NCI-H146 treated with DMSO at 0.1 percent for 48 hours (cell line): ENCODE measurements at regions not wholly inside any gene's neighbourhood (a gene's known extent, or its start where the extent isn't known, plus 50 kb on each side); places are given as distances from the start of the nearest gene placed in this dataset.

ENCODE experiments used
- DNase-seq: peaks from one replicate; lab custom pipeline; 2025; ENCODE audit not compliant: unreplicated experiment; lab: John Stamatoyannopoulos, UW

- DNase-seq, result no peak
These were observed 69.0 kb upstream of the IL6 start for GRCh38 chr7:22658031-22658430.

GRCh38 chr7:22657479-22657878, 69.5 kb upstream of the IL6 start:
- DNase-seq, result no peak

- no peak for DNase-seq
These were observed 71.2 kb upstream of the IL6 start for GRCh38 chr7:22655781-22656180.

- DNase-seq, result no peak
These were observed 72.2 kb upstream of the IL6 start for GRCh38 chr7:22654831-22655230.

GRCh38 chr7:22653951-22654350, 73.0 kb upstream of the IL6 start:
- DNase-seq, result peak; percentile 93

- no peak for DNase-seq
These were observed 75.3 kb upstream of the IL6 start for GRCh38 chr7:22651534-22652243.

GRCh38 chr7:22651036-22651435, 76.0 kb upstream of the IL6 start:
- DNase-seq, result no peak

- DNase-seq, result no peak
These were observed 77.3 kb upstream of the IL6 start for GRCh38 chr7:22649686-22650085.

GRCh38 chr7:22647451-22648257, 79.3 kb upstream of the IL6 start:
- DNase-seq, result no peak

- DNase-seq, result no peak
These were observed 81.4 kb upstream of the IL6 start for GRCh38 chr7:22645418-22646181.

- no peak for DNase-seq
These were observed 84.5 kb upstream of the IL6 start for GRCh38 chr7:22642454-22642853.

GRCh38 chr7:22640269-22640668, 86.7 kb upstream of the IL6 start:
- no peak for DNase-seq

GRCh38 chr7:22639396-22639795, 87.6 kb upstream of the IL6 start:
- no peak for DNase-seq

- DNase-seq, result no peak
These were observed 91.7 kb upstream of the IL6 start for GRCh38 chr7:22635349-22635748.

- no peak for DNase-seq
These were observed 93.0 kb upstream of the IL6 start for GRCh38 chr7:22633954-22634474.

- DNase-seq, result no peak
These were observed 93.6 kb upstream of the IL6 start for GRCh38 chr7:22633286-22633953.

- no peak for DNase-seq
These were observed 94.3 kb upstream of the IL6 start for GRCh38 chr7:22632674-22633073.

- DNase-seq, result no peak
These were observed 95.3 kb upstream of the IL6 start for GRCh38 chr7:22631730-22632129.

GRCh38 chr7:22630069-22630468, 96.9 kb upstream of the IL6 start:
- DNase-seq, result no peak

GRCh38 chr7:22629056-22629455, 97.9 kb upstream of the IL6 start:
- DNase-seq, result no peak

GRCh38 chr7:22628112-22628511, 98.9 kb upstream of the IL6 start:
- DNase-seq, result peak; percentile 15
